NCI-H1092 treated with DMSO at 0.1 percent for 48 hours (cell line): ENCODE measurements at regions not wholly inside any gene's neighbourhood (a gene's known extent, or its start where the extent isn't known, plus 50 kb on each side); places are given as distances from the start of the nearest gene placed in this dataset.

Experiments used
- DNase-seq: peaks from one replicate; lab custom pipeline; 2025; lab: John Stamatoyannopoulos, UW

GRCh38 chr3:84073664-84074063 lies 885.1 kb upstream of the CADM2 start:
- DNase-seq = no peak

GRCh38 chr3:84074767-84075166 lies 884.0 kb upstream of the CADM2 start:
- no peak for DNase-seq

GRCh38 chr3:84077479-84077878 lies 881.3 kb upstream of the CADM2 start:
- peak; percentile 4 for DNase-seq

- DNase-seq = no peak
Observed at GRCh38 chr3:84082726-84083125, 876.1 kb upstream of the CADM2 start.

- DNase-seq = no peak
Observed at GRCh38 chr3:84092907-84093306, 865.9 kb upstream of the CADM2 start.

- no peak for DNase-seq
Observed at GRCh38 chr3:84096188-84096587, 862.6 kb upstream of the CADM2 start.

- DNase-seq = no peak
Observed at GRCh38 chr3:84100861-84101260, 857.9 kb upstream of the CADM2 start.

GRCh38 chr3:84108442-84108971 lies 850.3 kb upstream of the CADM2 start:
- no peak for DNase-seq

GRCh38 chr3:84109911-84110310 lies 848.9 kb upstream of the CADM2 start:
- DNase-seq = no peak

- no peak for DNase-seq
Observed at GRCh38 chr3:84110787-84111186, 848.0 kb upstream of the CADM2 start.

- DNase-seq = no peak
Observed at GRCh38 chr3:84125201-84125721, 833.5 kb upstream of the CADM2 start.

GRCh38 chr3:84125760-84126159 lies 833.0 kb upstream of the CADM2 start:
- DNase-seq = no peak

- DNase-seq = no peak
Observed at GRCh38 chr3:84126160-84126559, 832.6 kb upstream of the CADM2 start.

GRCh38 chr3:84128024-84128423 lies 830.8 kb upstream of the CADM2 start:
- no peak for DNase-seq

GRCh38 chr3:84136425-84136824 lies 822.4 kb upstream of the CADM2 start:
- no peak for DNase-seq

- no peak for DNase-seq
Observed at GRCh38 chr3:84140631-84141030, 818.2 kb upstream of the CADM2 start.

GRCh38 chr3:84141571-84141970 lies 817.2 kb upstream of the CADM2 start:
- DNase-seq = no peak

- DNase-seq = no peak
Observed at GRCh38 chr3:84165328-84165727, 793.5 kb upstream of the CADM2 start.

- DNase-seq = no peak
Observed at GRCh38 chr3:84175449-84175848, 783.3 kb upstream of the CADM2 start.

GRCh38 chr3:84184937-84185336 lies 773.9 kb upstream of the CADM2 start:
- no peak for DNase-seq

- DNase-seq = no peak
Observed at GRCh38 chr3:84194029-84194428, 764.8 kb upstream of the CADM2 start.

- no peak for DNase-seq
Observed at GRCh38 chr3:84209474-84209873, 749.3 kb upstream of the CADM2 start.

GRCh38 chr3:84223512-84223911 lies 735.3 kb upstream of the CADM2 start:
- DNase-seq = no peak

GRCh38 chr3:84224262-84224661 lies 734.5 kb upstream of the CADM2 start:
- no peak for DNase-seq

- DNase-seq = no peak
Observed at GRCh38 chr3:84236261-84236660, 722.5 kb upstream of the CADM2 start.
